H7 (cell line): ENCODE measurements at regions not wholly inside any gene's neighbourhood (a gene's known extent, or its start where the extent isn't known, plus 50 kb on each side); places are given as distances from the start of the nearest gene placed in this dataset.
"Not testable (repeated sequence)": the region's sequence is repeated elsewhere in the genome, so short reads cannot be mapped to it uniquely, and the experiment has no call there.

ENCODE experiments used
- DNase-seq: peaks from one replicate; pipeline ENCODE4 v3.0.0; 2012
- H3K27me3 ChIP-seq: 2 replicates; pipeline ENCODE4 v1.6.0; 2011; ENCODE audit warnings: mild to moderate bottlenecking, low read length; ENCODE audit not compliant: control insufficient read depth, insufficient read depth
- H3K36me3 ChIP-seq: replicated peaks from 2 replicates; pipeline ENCODE4 v1.5.1; 2011; ENCODE audit warnings: low read length; ENCODE audit not compliant: control insufficient read depth, insufficient read depth
- H3K4me3 ChIP-seq: 2 replicates; pipeline ENCODE4 v1.5.1; 2011; ENCODE audit warnings: low read depth, mild to moderate bottlenecking, control low read depth, low read length, moderate library complexity; ENCODE audit not compliant: insufficient read depth

GRCh38 chr7:73153921-73154585, 68.2 kb upstream of the SPDYE9 start:
- not testable (repeated sequence) for DNase-seq, H3K36me3 ChIP-seq, H3K27me3 ChIP-seq
- H3K4me3 ChIP-seq, result peak overlapping the region; percentile 28; the same call in 1 of the 2 replicates

GRCh38 chr7:73148570-73148969, 62.7 kb upstream of the SPDYE9 start:
- not testable (repeated sequence) for H3K36me3 ChIP-seq, DNase-seq, H3K27me3 ChIP-seq, H3K4me3 ChIP-seq

GRCh38 chr7:73147681-73148080, 61.8 kb upstream of the SPDYE9 start:
- not testable (repeated sequence) for H3K36me3 ChIP-seq, DNase-seq, H3K27me3 ChIP-seq, H3K4me3 ChIP-seq

- H3K36me3 ChIP-seq, DNase-seq, H3K4me3 ChIP-seq, H3K27me3 ChIP-seq: not testable (repeated sequence)
Measured at GRCh38 chr7:73143993-73144392, 58.2 kb upstream of the SPDYE9 start.

- H3K36me3 ChIP-seq, H3K4me3 ChIP-seq, DNase-seq, H3K27me3 ChIP-seq: not testable (repeated sequence)
Measured at GRCh38 chr7:73137922-73138321, 52.1 kb upstream of the SPDYE9 start.
